ENCODE measurements at regions not wholly inside any gene's neighbourhood (a gene's known extent, or its start where the extent isn't known, plus 50 kb on each side); places are given as distances from the start of the nearest gene placed in this dataset.
"Not testable (repeated sequence)": the region's sequence is repeated elsewhere in the genome, so short reads cannot be mapped to it uniquely, and the experiment has no call there.

DNA sequence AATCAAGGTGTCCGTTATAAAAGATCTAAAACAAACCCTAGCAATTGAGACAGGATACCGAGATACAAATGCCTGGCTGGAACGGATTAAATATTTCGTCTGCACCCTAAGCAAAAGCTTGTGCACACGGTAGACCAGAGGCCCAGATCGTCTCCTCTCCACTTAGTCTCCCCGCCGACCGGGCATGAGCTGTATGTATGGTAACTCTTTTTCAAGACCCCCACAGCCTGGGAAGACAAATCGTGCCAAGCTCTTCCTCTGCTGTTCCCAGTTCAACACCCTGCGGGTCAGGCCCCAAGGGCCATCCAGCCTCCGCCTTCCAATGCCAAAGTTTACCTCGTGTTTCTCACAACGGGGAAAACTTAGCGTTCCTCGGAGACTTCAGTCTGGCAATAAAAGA lies 285.7 kb upstream of the GALNT17 start:
- no peak for DNase-seq (ENCODE audit: low read depth in 2 of 2)

DNA sequence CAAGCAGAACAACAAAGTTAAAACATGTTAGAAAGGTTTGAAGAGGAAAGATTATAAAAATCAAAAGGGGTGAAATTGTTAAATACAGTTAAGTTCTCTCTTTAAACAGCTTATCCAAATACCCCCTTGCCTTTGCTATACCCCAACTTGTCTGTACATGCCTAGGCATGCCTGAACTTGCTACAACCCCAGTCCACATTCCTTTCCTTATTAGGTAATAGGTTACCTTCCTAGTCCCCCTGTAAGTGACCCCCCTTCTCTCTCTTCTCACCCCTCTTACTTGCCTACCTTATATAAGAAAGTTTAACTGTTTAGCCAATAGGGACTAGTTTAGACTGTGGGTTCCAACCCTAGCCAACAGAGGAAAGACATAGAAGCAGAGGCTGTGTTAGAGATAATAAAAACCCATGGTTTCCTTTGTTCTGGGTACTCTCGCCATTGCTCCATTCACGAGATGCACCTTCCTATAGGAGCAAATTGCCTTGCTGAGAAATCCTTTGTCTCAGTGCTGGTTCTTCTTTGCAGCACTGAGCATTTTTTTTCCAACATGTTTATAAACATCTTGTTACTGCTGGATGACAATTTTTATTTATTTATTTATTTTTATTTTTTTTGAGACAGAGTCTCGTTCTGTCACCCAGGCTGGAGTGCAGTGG lies 282.2 kb upstream of the GALNT17 start:
- no peak for DNase-seq (ENCODE audit: low read depth in 2 of 2)

- DNase-seq (ENCODE audit: low read depth in 2 of 2), result no peak
Observed at GRCh38 chr7:70855373-70855772, 276.6 kb upstream of the GALNT17 start.

DNA sequence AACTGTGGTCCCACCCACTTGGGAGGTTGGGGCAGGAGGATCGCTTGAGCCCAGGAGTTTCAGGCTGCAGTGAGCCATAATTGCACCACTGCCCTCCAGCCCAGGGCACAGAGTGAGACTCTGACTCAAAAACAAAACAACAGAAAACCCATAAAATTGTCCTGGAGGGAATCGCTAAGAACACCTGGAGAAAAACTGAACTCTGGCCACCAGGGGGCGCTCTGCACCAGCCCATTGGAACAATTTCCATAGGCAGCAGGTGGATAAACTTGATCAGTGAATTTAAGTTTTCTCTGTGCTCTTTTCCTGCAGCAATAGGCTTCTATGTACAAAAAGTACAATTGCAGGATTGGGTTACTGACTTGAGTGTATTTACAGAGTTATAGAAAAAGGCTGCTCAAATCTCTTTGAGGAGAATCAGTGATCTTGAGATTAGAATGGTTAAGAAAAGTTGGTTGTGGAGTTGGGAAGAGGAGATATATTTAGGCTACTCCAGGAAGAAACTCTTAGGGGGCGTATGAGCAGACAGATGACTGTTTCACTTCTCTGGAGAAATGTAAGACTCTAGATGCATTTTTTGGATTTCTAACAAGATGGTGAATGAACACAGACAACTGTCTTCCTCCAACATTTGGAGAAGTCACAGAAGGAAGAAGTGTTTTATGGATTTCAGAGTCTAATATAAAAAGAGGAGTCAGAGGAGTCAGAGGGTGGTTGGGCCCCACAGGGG lies 274.9 kb upstream of the GALNT17 start:
- DNase-seq (ENCODE audit: low read depth in 2 of 2), result peak; percentile 21 to 25

GRCh38 chr7:70857793-70858545 lies 274.0 kb upstream of the GALNT17 start:
- DNase-seq (ENCODE audit: low read depth in 2 of 2), result no peak

DNA sequence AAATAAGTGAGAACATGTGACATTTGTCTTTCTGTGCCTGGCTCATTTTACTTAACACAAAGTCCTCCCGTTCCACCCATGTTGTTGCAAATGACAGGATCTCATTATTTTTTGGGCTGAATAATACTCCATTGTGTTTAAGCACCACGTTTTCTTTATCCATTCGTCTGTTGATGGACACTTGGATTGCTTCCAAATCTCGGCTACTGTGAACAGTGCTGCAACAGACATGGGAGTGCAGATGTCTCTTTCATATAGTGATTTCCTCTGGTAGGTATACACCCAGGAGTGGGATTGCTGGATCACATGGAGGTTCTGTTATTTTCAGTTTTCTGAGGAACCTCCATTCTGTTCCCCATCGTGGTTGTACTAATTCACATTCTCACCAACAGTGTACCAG lies 264.4 kb upstream of the GALNT17 start:
- DNase-seq (ENCODE audit: low read depth in 2 of 2), result no peak

DNA sequence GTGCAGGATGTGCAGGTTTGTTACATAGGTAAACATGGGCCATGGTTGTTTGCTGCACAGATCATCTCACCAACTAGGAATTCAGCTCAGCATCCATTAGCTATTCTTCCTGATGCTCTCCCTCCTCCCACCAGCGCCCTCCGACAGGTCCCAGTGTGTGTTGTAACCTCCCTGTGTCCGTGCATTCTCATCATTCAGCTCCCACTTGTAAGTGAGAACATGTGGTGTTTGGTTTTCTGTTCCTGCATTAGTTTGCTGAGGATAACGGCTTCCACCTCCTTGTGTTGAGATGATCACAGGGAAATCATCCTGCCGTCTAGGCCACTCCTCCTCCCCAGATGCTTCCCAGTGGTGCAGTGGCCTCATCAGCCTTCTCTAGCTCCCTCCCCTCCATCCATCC lies 261.6 kb upstream of the GALNT17 start:
- no peak for DNase-seq (ENCODE audit: low read depth in 2 of 2)

GRCh38 chr7:70872188-70872587 lies 259.8 kb upstream of the GALNT17 start:
- DNase-seq (ENCODE audit: low read depth in 2 of 2), result no peak

DNA sequence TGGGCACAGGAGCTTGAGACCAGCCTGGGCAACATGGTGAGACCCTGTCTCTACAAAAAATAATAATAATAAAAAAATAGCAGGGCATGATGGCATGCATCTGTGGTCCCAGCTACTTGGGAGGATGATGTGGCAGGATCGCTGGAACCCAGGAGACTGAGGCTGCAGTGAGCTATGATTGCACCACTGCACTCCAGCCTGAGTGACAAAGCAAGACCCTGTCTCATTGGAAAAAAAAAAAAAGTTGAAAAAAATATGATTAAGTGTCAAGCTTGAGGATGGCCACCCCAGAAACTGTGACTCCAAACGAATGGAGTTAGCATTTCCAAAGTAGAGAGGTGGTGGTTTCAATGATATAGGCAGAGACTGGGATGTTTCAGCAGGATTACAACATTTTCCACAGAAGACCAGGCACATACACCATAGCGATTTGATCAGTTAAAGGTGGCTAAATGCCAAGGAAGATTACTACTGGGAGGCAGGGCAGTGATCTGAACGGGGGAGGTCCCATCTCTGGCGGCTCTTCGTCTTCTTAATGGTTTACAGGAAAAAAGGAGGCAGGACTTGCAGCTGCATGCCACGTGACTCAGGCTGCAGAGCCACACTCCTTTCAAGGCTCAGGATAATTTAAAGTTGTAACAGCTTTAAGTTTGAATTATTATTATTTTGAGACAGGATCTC lies 250.6 kb upstream of the GALNT17 start:
- DNase-seq (ENCODE audit: low read depth in 2 of 2), result peak in 1 of 2 experiments; percentile 3

GRCh38 chr7:70883750-70884439 lies 248.0 kb upstream of the GALNT17 start:
- no peak for DNase-seq (ENCODE audit: low read depth in 2 of 2)

DNA sequence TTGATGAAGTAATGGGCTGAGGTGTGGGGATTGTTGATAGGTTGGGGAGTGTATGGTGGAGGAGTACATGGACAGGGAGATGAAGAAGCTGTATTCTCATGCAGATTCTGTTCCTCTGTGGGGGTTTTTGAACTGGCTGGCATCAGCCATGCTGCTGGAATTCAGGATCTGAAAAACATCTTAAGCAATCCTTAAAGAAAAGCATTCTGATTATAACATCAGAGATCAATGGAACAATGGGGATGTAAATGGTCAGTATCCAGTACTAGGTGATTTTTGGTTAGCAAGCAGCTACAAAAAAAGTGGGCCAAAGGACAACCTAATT lies 247.5 kb upstream of the GALNT17 start:
- DNase-seq (ENCODE audit: low read depth in 2 of 2), result no peak

DNA sequence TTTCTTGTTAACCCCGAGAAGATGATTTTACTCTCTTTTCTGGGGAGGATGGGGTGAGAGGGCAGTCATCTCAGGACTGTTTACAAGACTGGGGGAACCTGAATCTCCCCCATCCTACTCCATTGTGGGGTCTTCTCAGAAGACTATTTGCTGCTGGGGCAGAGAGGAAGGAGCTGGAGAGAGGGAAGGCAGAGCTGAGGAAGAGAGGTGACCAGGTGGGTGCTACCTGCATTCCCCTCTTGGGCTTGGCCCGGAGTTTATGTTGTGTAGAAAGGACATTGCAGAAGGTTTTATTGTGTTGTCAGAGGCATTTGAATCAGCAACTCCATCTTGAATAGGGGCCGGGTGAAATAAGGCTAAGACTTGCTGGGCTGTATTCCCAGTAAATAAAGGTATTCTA lies 247.1 kb upstream of the GALNT17 start:
- no peak for DNase-seq (ENCODE audit: low read depth in 2 of 2)

GRCh38 chr7:70886547-70886946 lies 245.4 kb upstream of the GALNT17 start:
- DNase-seq (ENCODE audit: low read depth in 2 of 2), result no peak

DNA sequence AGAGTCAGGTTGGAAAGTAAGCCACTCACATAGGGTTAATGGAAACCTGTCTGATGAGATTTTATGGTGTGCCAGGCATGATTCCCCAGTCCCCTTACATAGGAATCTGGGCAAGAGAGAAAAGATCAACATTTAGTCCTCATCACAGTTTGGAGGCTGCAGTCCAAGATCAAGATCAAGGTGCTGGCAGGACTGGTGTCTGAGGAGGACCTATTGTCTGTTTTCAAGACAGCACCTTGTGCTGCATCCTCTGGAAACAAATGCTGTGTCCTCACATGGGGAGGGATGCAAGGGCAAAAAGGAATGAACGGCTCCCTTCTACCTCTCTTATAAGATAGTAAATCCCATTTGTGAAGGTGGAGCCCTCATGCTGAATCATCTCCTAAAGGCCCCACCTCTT lies 244.8 kb upstream of the GALNT17 start:
- DNase-seq (ENCODE audit: low read depth in 2 of 2), result no peak

- no peak for DNase-seq (ENCODE audit: low read depth in 2 of 2)
Observed at GRCh38 chr7:70890147-70890969, 241.6 kb upstream of the GALNT17 start.

- DNase-seq (ENCODE audit: low read depth in 2 of 2), result no peak
Observed at GRCh38 chr7:70893422-70893821, 238.5 kb upstream of the GALNT17 start.

DNA sequence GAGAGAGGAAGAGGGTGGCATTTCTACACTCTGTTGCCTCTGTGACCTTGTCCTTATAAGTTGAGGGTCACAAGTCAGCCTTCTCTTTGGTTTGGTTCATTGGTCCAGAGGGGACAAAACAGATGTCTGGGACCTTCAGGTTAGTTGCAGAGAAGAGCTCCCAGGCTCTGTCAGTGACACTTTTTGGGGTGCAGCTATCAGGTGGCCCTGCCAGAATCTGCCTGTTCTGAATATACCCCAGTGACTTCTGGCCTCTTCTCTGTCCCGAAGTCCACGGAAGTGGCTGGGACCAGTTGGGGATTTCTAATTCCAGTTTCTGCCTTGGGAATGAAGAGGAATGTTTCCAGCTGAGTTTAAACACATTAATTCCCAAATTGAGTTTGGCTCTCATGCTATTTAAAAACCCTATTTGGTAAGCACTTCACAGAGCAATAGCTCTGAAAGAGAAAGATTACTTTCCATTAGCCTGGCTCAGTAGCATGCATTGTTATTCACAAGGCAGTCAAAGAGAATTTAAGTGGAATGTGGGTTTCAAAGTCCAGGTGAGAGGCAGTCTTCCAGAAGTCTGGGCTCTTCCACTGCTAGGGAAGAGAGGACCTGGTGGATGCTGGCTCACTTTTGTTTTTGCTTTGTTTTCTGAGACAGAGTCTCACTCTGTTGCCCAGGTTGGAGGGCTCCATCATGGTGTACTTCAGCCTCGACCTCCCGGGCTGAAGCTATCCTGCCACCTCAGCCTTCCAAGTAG lies 237.8 kb upstream of the GALNT17 start:
- no peak for DNase-seq (ENCODE audit: low read depth in 2 of 2)

DNA sequence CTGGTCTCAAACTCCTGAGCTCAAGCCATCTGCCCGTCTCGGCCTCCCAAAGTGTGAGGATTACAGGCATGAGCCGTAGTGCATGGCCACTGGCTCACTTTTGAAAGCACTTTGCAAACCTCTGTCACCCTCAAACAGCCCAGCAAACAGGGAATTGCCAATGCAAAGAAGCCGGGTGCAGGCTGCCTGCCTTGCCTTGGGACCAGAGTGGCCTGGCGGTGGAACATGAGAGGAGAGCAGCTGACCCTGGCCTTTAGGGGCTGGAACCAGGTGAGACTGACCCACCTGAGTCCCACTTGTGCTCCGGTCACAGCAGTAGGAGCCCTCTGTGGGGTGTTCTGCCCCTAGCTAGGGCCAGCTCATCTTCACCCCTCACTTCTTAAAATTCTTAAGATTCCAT lies 237.1 kb upstream of the GALNT17 start:
- DNase-seq (ENCODE audit: low read depth in 2 of 2), result no peak

GRCh38 chr7:70895337-70896200 lies 236.4 kb upstream of the GALNT17 start:
- not testable (repeated sequence) for DNase-seq (ENCODE audit: low read depth in 2 of 2)
